BJ (cell line): ENCODE measurements at regions not wholly inside any gene's neighbourhood (a gene's known extent, or its start where the extent isn't known, plus 50 kb on each side); places are given as distances from the start of the nearest gene placed in this dataset.

Experiments
- CTCF ChIA-PET: fragments of 350-600 bp; formaldehyde crosslinking; extraction: SDS; loops from one replicate; lab custom pipeline; 2021; ENCODE audit warnings: antibody characterized with exemption, inconsistent platforms; lab: Yijun Ruan, JAX
- POLR2A ChIA-PET: fragments of 300-600 bp; sonication (Branson Sonifier 250); formaldehyde crosslinking; extraction: SDS; loops from one replicate; lab custom pipeline; 2021; ENCODE audit warnings: antibody characterized with exemption; lab: Charles Lee
- DNase-seq: peaks from one replicate; pipeline ENCODE4 v3.0.0-alpha.2; 2011; ENCODE audit warnings: low read depth
- H3K27me3 ChIP-seq: 2 replicates; pipeline ENCODE4 v1.6.0; 2011; ENCODE audit warnings: low read length; ENCODE audit not compliant: control insufficient read depth, insufficient read depth
- H3K36me3 ChIP-seq: 2 replicates; pipeline ENCODE4 v1.5.1; 2011; ENCODE audit warnings: low read length; ENCODE audit not compliant: control insufficient read depth, insufficient read depth
- H3K4me3 ChIP-seq: 2 replicates; pipeline ENCODE4 v1.5.1; 2011; ENCODE audit warnings: low read depth, mild to moderate bottlenecking, control low read depth, low read length
- TF ChIP-seq, protein P1 (sequence below): IDR thresholded peaks from 2 replicates; pipeline ENCODE4 v1.5.1; 2011; ENCODE audit warnings: low read depth, mild to moderate bottlenecking, control low read depth, inconsistent platforms, low read length, moderate library complexity; ENCODE audit not compliant: insufficient read depth

- TF ChIP-seq, protein P1, sequence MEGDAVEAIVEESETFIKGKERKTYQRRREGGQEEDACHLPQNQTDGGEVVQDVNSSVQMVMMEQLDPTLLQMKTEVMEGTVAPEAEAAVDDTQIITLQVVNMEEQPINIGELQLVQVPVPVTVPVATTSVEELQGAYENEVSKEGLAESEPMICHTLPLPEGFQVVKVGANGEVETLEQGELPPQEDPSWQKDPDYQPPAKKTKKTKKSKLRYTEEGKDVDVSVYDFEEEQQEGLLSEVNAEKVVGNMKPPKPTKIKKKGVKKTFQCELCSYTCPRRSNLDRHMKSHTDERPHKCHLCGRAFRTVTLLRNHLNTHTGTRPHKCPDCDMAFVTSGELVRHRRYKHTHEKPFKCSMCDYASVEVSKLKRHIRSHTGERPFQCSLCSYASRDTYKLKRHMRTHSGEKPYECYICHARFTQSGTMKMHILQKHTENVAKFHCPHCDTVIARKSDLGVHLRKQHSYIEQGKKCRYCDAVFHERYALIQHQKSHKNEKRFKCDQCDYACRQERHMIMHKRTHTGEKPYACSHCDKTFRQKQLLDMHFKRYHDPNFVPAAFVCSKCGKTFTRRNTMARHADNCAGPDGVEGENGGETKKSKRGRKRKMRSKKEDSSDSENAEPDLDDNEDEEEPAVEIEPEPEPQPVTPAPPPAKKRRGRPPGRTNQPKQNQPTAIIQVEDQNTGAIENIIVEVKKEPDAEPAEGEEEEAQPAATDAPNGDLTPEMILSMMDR, result peak; percentile 100
- CTCF ChIA-PET, result interaction anchor here (0.6 to 6.0 kb wide), 26 partner anchors 9 to 698 kb away, joined by 3 to 54 read pairs (median 3); no protein-coding TSS in a partner anchor
- H3K4me3 ChIP-seq, result no peak overlapping the region
Observed at GRCh38 chr7:25565949-25566348, 337.7 kb upstream of the NPVF start.

GRCh38 chr7:25567430-25567829, 339.1 kb upstream of the NPVF start:
- CTCF ChIA-PET, result interaction anchor here (1.0 to 6.0 kb wide), 7 partner anchors 12 to 312 kb away, joined by 4 to 54 read pairs (median 14); no protein-coding TSS in a partner anchor
- H3K4me3 ChIP-seq, result no peak overlapping the region
- DNase-seq, result no peak
- peaks cover 1% of the 10 kb centered on the region; the same call in 1 of the 2 replicates for H3K27me3 ChIP-seq
- TF ChIP-seq, protein P1, result no peak
- no peaks in the 10 kb centered on the region for H3K36me3 ChIP-seq
- POLR2A ChIA-PET, result no interaction called here

More at GRCh38 chr7:25565949-25566348, 337.7 kb upstream of the NPVF start:
- POLR2A ChIA-PET, result no interaction called here
- DNase-seq, result peak; percentile 15
- H3K36me3 ChIP-seq, result no peaks in the 10 kb centered on the region
- H3K27me3 ChIP-seq, result peaks cover 3% of the 10 kb centered on the region; the same call in 1 of the 2 replicates

DNA sequence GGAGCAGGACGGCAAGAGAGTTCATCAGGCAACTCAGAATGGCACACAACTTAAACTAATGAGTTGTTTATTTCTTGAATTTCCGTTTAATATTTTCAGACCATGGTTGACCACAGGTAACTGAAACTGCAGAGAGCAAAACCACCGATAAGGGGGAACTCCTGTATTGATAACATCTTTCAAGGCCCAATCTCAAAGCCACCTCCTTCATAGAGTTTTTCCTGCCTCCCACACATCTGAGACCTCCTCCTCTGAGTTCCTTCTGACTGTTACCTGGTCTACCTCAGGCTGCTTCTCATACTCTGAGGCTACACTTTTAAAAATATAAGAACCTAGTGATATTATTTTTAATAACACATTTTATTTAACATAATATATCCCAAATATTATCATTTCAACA, 341.5 kb upstream of the NPVF start:
- CTCF ChIA-PET, result no interaction called here

GRCh38 chr7:25572423-25572822, 344.1 kb upstream of the NPVF start:
- POLR2A ChIA-PET, result no interaction called here

More for the DNA sequence above, 341.5 kb upstream of the NPVF start:
- no peak for DNase-seq
- POLR2A ChIA-PET, result interaction anchor here (0.8 kb wide), 1 partner anchor 178 kb away, joined by 4 read pairs; no protein-coding TSS in a partner anchor
- Histone ChIP-seq H3K27me3 (no peaks in the 10 kb centered on the region), H3K4me3 (no peak overlapping the region), H3K36me3 (no peaks in the 10 kb centered on the region)
- TF ChIP-seq, protein P1, result no peak

GRCh38 chr7:25574828-25575227, 346.5 kb upstream of the NPVF start:
- POLR2A ChIA-PET, result interaction anchor here (0.6 kb wide), 1 partner anchor 40 kb away, joined by 3 read pairs; no protein-coding TSS in a partner anchor
- no peak for DNase-seq
- no peaks in the 10 kb centered on the region for H3K27me3 ChIP-seq
- CTCF ChIA-PET, result interaction anchor here (1.1 to 1.8 kb wide), 4 partner anchors 9 to 315 kb away, joined by 3 to 15 read pairs (median 6); no protein-coding TSS in a partner anchor
- no peak overlapping the region for H3K4me3 ChIP-seq
- TF ChIP-seq, protein P1, result no peak
- no peaks in the 10 kb centered on the region for H3K36me3 ChIP-seq

More at GRCh38 chr7:25572423-25572822, 344.1 kb upstream of the NPVF start:
- Histone ChIP-seq H3K27me3 (no peaks in the 10 kb centered on the region), H3K4me3 (no peak overlapping the region), H3K36me3 (no peaks in the 10 kb centered on the region)
- CTCF ChIA-PET, result interaction anchor here (1.3 to 2.1 kb wide), 2 partner anchors 279 to 282 kb away, joined by 4 read pairs; no protein-coding TSS in a partner anchor
- no peak for DNase-seq
- TF ChIP-seq, protein P1, result no peak
